ENCODE measurements at regions not wholly inside any gene's neighbourhood (a gene's known extent, or its start where the extent isn't known, plus 50 kb on each side); places are given as distances from the start of the nearest gene placed in this dataset.

- no peak for ATAC-seq
- TF ChIP-seq BACH2 (CRISPR knock-in tag; IDR thresholded peaks at IDR 0.05; ENCODE audit: borderline replicate concordance) = no peak
- no peak for TF ChIP-seq ISL1 (CRISPR knock-in tag; IDR thresholded peaks at IDR 0.05)
- TF ChIP-seq ZNF8 (CRISPR knock-in tag; IDR thresholded peaks at IDR 0.05) = no peak
- TF ChIP-seq CSDC2 (CRISPR knock-in tag; IDR thresholded peaks at IDR 0.05) = no peak
- no peak for TF ChIP-seq PATZ1 (CRISPR knock-in tag; IDR thresholded peaks at IDR 0.05; ENCODE audit: borderline replicate concordance)
- no peak for TF ChIP-seq TSHZ2 (CRISPR knock-in tag; IDR thresholded peaks at IDR 0.05)
- TF ChIP-seq ZNF70 (CRISPR knock-in tag; IDR thresholded peaks at IDR 0.05) = no peak
- TF ChIP-seq ESRRG (CRISPR knock-in tag; IDR thresholded peaks at IDR 0.05) = no peak
- TF ChIP-seq PPARA (CRISPR knock-in tag; IDR thresholded peaks at IDR 0.05; ENCODE audit: borderline replicate concordance) = no peak
- no peak for TF ChIP-seq SNAI2 (CRISPR knock-in tag; IDR thresholded peaks at IDR 0.05)
Measured at GRCh38 chr3:111319598-111319997, 222.4 kb upstream of the CD96 start.

GRCh38 chr3:111321786-111322185, 220.2 kb upstream of the CD96 start:
- TF ChIP-seq CSDC2 (CRISPR knock-in tag; IDR thresholded peaks at IDR 0.05) = no peak
- no peak for TF ChIP-seq ZFP3 (CRISPR knock-in tag; IDR thresholded peaks at IDR 0.05)
- no peak for TF ChIP-seq POU6F1 (CRISPR knock-in tag; IDR thresholded peaks at IDR 0.05; ENCODE audit: borderline replicate concordance, low read depth)
- no peak for TF ChIP-seq TSHZ2 (CRISPR knock-in tag; IDR thresholded peaks at IDR 0.05)
- no peak for TF ChIP-seq ESRRG (CRISPR knock-in tag; IDR thresholded peaks at IDR 0.05)
- TF ChIP-seq CREB5 (CRISPR knock-in tag; IDR thresholded peaks at IDR 0.05; ENCODE audit: low read depth) = no peak
- no peak for ATAC-seq

GRCh38 chr3:111323019-111323418, 219.0 kb upstream of the CD96 start:
- ATAC-seq = no peak
- no peak for TF ChIP-seq PATZ1 (CRISPR knock-in tag; IDR thresholded peaks at IDR 0.05; ENCODE audit: borderline replicate concordance)
- no peak for TF ChIP-seq ZFP3 (CRISPR knock-in tag; IDR thresholded peaks at IDR 0.05)
- TF ChIP-seq ZC3H10 (CRISPR knock-in tag; IDR thresholded peaks at IDR 0.05) = no peak
- TF ChIP-seq TSHZ2 (CRISPR knock-in tag; IDR thresholded peaks at IDR 0.05) = no peak
- no peak for TF ChIP-seq ZFP30 (CRISPR knock-in tag; IDR thresholded peaks at IDR 0.05)
- no peak for TF ChIP-seq OSR1 (CRISPR knock-in tag; IDR thresholded peaks at IDR 0.05)
- TF ChIP-seq GLIS3 (CRISPR knock-in tag; IDR thresholded peaks at IDR 0.05) = no peak
- no peak for TF ChIP-seq ZNF8 (CRISPR knock-in tag; IDR thresholded peaks at IDR 0.05)
- TF ChIP-seq ARNTL (CRISPR knock-in tag; IDR thresholded peaks at IDR 0.05; ENCODE audit: borderline replicate concordance, low read depth) = no peak
- no peak for TF ChIP-seq SNAI2 (CRISPR knock-in tag; IDR thresholded peaks at IDR 0.05)
- no peak for TF ChIP-seq CSRNP3 (CRISPR knock-in tag; IDR thresholded peaks at IDR 0.05)
- TF ChIP-seq TOX (CRISPR knock-in tag; IDR thresholded peaks at IDR 0.05; ENCODE audit: borderline replicate concordance) = no peak
